ENCODE measurements at regions not wholly inside any gene's neighbourhood (a gene's known extent, or its start where the extent isn't known, plus 50 kb on each side); places are given as distances from the start of the nearest gene placed in this dataset.
"Not testable (repeated sequence)": the region's sequence is repeated elsewhere in the genome, so short reads cannot be mapped to it uniquely, and the experiment has no call there.

GRCh38 chr16:29258946-29259634 lies 147.4 kb downstream of the NPIPB11 start:
- peaks cover 15% of the 10 kb centered on the region for H3K4me1 ChIP-seq
- not testable (repeated sequence) for H3K36me3 ChIP-seq, H3K27me3 ChIP-seq, H3K9me3 ChIP-seq, H3K4me3 ChIP-seq, H4K20me1 ChIP-seq, H3K27ac ChIP-seq, H3K9ac ChIP-seq, H3K4me2 ChIP-seq

GRCh38 chr16:29257419-29258336 lies 148.8 kb downstream of the NPIPB11 start:
- Histone ChIP-seq H3K4me1 (peaks cover 16% of the 10 kb centered on the region), H3K4me2 (peak overlapping the region; percentile 40)
- not testable (repeated sequence) for H3K27me3 ChIP-seq, H4K20me1 ChIP-seq, H3K27ac ChIP-seq, H3K9ac ChIP-seq, H3K4me3 ChIP-seq, H3K9me3 ChIP-seq, H3K36me3 ChIP-seq

DNA sequence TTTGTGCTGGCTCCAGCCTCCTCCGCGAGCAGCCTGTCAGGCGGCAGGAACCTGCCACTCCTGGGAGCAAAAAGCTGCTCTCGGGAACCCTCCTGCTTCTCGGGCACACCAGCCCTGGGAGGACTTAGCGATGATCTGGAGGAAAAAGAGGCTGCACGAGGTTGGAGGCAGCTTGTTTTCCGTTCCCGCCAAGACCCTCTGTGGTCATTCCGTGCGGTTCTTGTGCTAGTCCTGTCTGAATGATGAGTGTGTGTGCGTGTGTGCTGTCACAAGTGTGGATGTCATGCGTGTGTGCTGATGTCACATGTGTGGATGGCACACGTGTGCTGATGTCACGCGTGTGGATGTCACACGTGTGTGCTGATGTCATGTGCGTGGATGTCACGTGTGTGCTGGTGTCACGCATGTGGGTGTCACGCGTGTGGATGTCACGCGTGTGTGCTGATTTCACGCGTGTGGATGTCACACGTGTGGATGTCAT lies 150.0 kb downstream of the NPIPB11 start:
- Histone ChIP-seq H3K27ac (no peak overlapping the region), H3K4me1 (peaks cover 16% of the 10 kb centered on the region), H4K20me1 (no peaks in the 10 kb centered on the region), H3K4me2 (no peak overlapping the region), H3K27me3 (no peaks in the 10 kb centered on the region), H3K36me3 (no peaks in the 10 kb centered on the region), H3K9ac (no peak overlapping the region), H3K4me3 (no peak overlapping the region), H3K9me3 (no peaks in the 10 kb centered on the region)
- TF ChIP-seq Cebpa-rat (IDR thresholded peaks at IDR 0.05) = no peak

DNA sequence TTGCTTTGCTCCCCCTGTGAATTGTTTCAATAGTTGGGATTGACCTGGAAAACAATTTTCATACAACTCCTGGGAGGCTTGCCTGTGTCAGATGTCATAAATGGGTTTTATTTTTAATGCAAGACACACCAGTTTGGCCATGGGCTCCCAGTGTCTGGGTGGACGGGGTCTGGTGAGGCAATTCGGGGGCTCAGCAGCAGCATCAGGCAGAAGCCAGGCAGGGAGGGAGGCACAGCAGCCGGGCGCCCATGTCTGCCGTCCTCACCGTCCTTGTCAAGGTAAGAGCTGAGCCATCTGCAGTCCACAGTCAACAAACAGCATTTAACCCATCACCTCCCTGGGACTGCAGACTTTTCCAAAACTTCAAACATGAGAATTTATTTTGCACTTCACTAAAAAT lies 150.6 kb downstream of the NPIPB11 start:
- not testable (repeated sequence) for H3K27me3 ChIP-seq, H3K4me2 ChIP-seq, H3K27ac ChIP-seq, H3K36me3 ChIP-seq, H4K20me1 ChIP-seq, H3K9me3 ChIP-seq, H3K4me3 ChIP-seq, H3K9ac ChIP-seq
- peaks cover 16% of the 10 kb centered on the region for H3K4me1 ChIP-seq

- H3K4me3 ChIP-seq = not testable (repeated sequence)
- H3K4me1 ChIP-seq = peaks cover 16% of the 10 kb centered on the region
Observed at GRCh38 chr16:29255496-29255796, 151.1 kb downstream of the NPIPB11 start.

DNA sequence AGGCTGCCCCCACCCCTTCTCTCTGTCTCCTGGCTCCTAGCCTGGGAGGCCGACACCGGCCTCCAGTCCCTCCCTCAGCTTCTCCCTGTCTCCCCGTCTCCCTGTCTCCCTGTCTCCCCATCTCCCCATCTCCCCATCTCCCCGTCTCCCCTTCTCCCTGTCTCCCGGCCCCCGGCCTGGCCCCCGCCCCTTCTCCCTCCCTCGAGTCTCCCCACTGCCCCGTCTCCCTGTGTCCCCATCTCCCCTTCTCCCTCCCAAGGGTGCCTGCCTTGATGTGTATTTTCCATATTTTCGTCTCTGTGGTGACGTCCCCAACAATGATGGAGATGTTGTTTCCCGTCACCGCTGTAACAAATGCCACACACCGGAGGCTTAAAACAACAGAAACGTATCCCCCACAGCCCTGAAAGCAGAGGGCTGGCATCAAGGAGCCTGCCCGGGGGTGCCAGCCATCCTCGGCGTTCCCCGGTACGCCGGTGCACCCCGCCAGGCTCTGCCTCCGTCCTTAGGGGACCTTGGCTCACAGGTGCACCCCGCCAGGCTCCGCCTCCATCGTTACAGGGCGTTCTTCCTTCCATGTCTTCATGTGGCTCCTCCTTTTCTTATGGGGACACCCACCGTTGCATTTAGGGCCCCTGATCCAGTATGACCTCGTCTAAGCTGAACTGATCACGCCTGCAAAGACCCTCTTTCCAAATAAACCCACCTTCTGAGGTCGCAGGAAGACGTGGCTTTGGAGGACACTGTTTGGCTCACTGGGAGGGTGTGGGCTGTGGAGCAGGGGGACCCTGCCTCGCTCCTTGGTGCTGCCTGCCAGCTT lies 151.6 kb downstream of the NPIPB11 start:
- Histone ChIP-seq H3K27me3 (no peaks in the 10 kb centered on the region), H3K36me3 (no peaks in the 10 kb centered on the region), H4K20me1 (no peaks in the 10 kb centered on the region), H3K27ac (no peak overlapping the region), H3K4me2 (peak overlapping the region; percentile 51), H3K4me1 (peaks cover 16% of the 10 kb centered on the region), H3K9ac (no peak overlapping the region), H3K4me3 (no peak overlapping the region), H3K9me3 (no peaks in the 10 kb centered on the region)
- TF ChIP-seq Cebpa-rat (IDR thresholded peaks at IDR 0.05) = no peak

More at GRCh38 chr16:29255496-29255796, 151.1 kb downstream of the NPIPB11 start:
- H4K20me1 ChIP-seq, H3K27ac ChIP-seq, H3K9me3 ChIP-seq, H3K9ac ChIP-seq, H3K36me3 ChIP-seq, H3K4me2 ChIP-seq, H3K27me3 ChIP-seq: not testable (repeated sequence)

GRCh38 chr16:29253716-29254590 lies 152.6 kb downstream of the NPIPB11 start:
- not testable (repeated sequence) for H3K4me3 ChIP-seq, H3K9ac ChIP-seq, H3K27ac ChIP-seq, H3K9me3 ChIP-seq, H3K27me3 ChIP-seq, H4K20me1 ChIP-seq, H3K36me3 ChIP-seq
- H3K4me1 ChIP-seq = peaks cover 17% of the 10 kb centered on the region
- H3K4me2 ChIP-seq = peak overlapping the region; percentile 51

- not testable (repeated sequence) for H3K27ac ChIP-seq, H3K27me3 ChIP-seq, H3K9me3 ChIP-seq
Observed at GRCh38 chr16:29253066-29253590, 153.4 kb downstream of the NPIPB11 start.

GRCh38 chr16:29252311-29252710 lies 154.2 kb downstream of the NPIPB11 start:
- not testable (repeated sequence) for H3K4me2 ChIP-seq, H4K20me1 ChIP-seq, H3K9ac ChIP-seq, H3K4me3 ChIP-seq, H3K36me3 ChIP-seq, H3K27ac ChIP-seq, H3K9me3 ChIP-seq, H3K27me3 ChIP-seq
- peaks cover 21% of the 10 kb centered on the region for H3K4me1 ChIP-seq

More at GRCh38 chr16:29253066-29253590, 153.4 kb downstream of the NPIPB11 start:
- not testable (repeated sequence) for H3K4me3 ChIP-seq, H4K20me1 ChIP-seq, H3K4me2 ChIP-seq, H3K36me3 ChIP-seq, H3K9ac ChIP-seq
- peaks cover 25% of the 10 kb centered on the region for H3K4me1 ChIP-seq

DNA sequence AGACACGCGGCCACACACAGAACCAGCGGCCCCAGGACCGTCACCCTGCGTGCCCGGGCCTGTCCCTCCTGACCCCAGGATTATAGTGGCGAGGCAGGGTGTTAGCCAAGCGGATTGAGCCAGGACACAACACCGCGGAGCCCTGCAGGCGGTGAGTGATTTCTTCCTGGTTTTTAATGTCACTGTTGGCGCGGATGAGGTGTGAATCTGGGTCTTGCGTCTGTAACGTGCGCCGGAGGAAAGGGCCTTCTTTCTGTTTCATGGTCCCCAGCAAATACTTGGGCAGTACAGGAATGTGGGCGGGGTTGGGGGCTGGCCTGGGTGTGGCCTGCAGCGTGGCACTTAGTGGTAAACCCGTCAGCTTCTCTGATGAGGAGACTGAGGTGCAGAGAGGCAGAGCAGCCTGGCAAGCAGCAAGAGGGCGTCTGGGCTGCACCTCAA lies 154.9 kb downstream of the NPIPB11 start:
- H3K4me2 ChIP-seq, H3K27me3 ChIP-seq, H4K20me1 ChIP-seq, H3K36me3 ChIP-seq, H3K9ac ChIP-seq, H3K27ac ChIP-seq, H3K9me3 ChIP-seq, H3K4me3 ChIP-seq: not testable (repeated sequence)
- H3K4me1 ChIP-seq = peaks cover 17% of the 10 kb centered on the region

DNA sequence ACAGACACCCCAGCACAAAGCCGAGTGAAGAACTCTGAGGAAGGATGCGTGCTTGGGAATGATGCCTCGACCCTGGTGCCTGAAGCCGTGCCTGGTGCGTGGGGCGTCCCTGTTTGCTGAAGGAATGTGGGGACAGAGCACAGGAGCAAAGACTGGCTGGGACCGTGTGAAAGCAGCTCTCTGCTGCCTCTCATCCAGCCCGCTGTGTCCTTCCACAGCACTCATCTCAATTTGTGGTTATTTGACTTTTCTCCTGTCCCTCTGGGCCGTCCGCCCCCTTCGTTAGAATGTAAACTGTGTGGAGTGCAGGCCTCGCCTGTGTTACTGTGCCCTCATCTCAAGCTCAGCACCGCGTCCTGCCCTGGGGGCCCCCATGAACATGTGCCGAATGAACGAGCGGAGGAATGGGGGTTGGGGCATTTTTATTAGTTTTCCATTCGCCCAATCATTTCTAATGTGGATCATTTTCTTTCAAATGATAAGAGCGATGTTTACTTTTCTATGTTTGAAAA lies 155.5 kb downstream of the NPIPB11 start:
- H3K36me3 ChIP-seq, H3K4me2 ChIP-seq, H3K27me3 ChIP-seq, H3K4me3 ChIP-seq, H4K20me1 ChIP-seq, H3K9ac ChIP-seq, H3K27ac ChIP-seq: not testable (repeated sequence)
- Histone ChIP-seq H3K9me3 (peaks cover 11% of the 10 kb centered on the region; the same call in 1 of the 2 replicates), H3K4me1 (peaks cover 17% of the 10 kb centered on the region)

GRCh38 chr16:29250469-29250868 lies 156.0 kb downstream of the NPIPB11 start:
- H4K20me1 ChIP-seq, H3K4me3 ChIP-seq, H3K4me2 ChIP-seq, H3K36me3 ChIP-seq, H3K27ac ChIP-seq, H3K9ac ChIP-seq, H3K27me3 ChIP-seq: not testable (repeated sequence)
- H3K4me1 ChIP-seq = peaks cover 17% of the 10 kb centered on the region
- H3K9me3 ChIP-seq = peaks cover 13% of the 10 kb centered on the region; the same call in 1 of the 2 replicates

DNA sequence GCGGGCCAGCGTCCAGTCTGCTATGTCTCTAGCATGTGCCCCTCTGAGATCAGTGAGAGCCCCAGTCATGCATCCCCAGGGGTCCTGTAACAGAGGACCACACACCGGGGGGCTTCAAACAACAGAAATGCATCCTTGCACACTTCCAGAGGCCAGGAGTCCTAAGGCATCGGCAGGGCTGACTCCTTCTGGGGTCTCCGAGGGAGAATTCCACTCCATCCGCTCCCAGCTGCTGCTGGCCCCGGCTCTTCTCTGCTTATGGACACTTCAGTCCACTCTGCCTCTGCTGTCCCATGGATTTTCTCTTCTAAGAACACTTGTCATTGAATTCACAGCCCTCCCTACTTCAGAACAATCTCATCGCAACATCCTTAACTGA lies 157.6 kb downstream of the NPIPB11 start:
- not testable (repeated sequence) for H3K27me3 ChIP-seq, H3K4me3 ChIP-seq, H3K36me3 ChIP-seq, H4K20me1 ChIP-seq, H3K9ac ChIP-seq, H3K27ac ChIP-seq
- Histone ChIP-seq H3K9me3 (peaks cover 13% of the 10 kb centered on the region; the same call in 1 of the 2 replicates), H3K4me2 (peak overlapping the region; percentile 44), H3K4me1 (peaks cover 12% of the 10 kb centered on the region)
